Hematopoietic multipotent progenitor cell treated with erythropoietin and hydrocortisone succinate and interleukin-3 and kit ligand, for 8 days (in vitro differentiated cells): ENCODE measurements at regions not wholly inside any gene's neighbourhood (a gene's known extent, or its start where the extent isn't known, plus 50 kb on each side); places are given as distances from the start of the nearest gene placed in this dataset.

Source experiments
- DNase-seq: peaks from one replicate; pipeline ENCODE4 v3.0.0-alpha.2; 2015

DNA sequence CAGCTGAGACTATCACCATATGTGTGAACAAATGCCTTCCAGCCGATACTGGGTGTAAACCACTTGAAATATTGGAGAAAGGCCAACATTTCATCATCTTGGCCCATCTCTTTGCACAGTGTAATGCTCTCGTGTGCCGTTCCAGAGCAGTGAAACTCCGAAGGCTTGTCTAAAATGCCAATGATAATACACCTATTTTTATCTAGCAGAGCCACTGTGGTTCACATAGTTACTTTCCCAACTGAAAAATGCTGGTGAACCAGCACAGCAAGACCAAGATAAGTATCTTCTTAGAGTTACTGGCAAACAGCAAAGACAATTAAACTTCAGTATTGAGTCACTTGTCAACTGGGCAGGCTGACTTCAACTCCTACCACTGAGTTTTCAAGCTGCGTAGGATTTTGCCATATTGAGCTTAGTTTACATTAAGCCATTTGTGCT lies 379.9 kb upstream of the ACTBL2 start:
- no peak for DNase-seq

DNA sequence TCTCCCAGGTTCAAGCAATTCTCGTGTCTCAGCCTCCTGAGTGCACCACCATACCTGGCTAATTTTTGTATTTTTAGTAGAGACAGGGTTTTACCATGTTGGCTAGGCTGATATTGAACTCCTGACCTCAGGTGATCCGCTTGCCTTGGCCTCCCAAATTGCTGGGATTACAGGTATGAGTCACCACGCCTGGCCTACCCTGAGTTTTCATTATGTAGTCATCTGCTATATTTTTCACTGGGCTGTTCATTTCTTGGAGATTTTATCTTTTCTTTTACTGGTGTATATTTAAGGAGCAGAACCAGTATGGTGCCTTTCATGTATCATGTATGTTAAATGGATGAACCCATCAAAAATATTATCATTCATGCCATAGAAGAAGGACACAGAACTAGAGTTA lies 377.0 kb upstream of the ACTBL2 start:
- no peak for DNase-seq

DNA sequence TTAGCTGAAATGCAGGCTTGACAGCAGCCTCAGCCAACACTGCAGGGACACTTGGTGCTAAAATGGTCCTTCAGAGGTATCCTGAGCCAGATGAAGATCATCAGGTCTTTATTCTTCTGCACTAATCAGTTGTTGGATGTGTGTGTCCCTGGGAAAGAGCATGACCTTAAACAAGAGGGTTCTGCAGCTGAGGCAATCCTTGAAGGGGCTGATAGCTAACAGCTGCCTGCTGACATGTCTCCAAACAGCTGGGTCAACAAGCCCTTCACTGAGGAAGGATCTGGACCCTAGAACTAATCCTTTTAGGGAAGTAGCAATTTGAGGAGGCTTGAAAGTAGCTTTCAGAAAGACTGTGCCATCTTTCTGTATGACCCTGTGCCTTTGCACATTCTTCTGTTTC lies 376.3 kb upstream of the ACTBL2 start:
- no peak for DNase-seq

DNA sequence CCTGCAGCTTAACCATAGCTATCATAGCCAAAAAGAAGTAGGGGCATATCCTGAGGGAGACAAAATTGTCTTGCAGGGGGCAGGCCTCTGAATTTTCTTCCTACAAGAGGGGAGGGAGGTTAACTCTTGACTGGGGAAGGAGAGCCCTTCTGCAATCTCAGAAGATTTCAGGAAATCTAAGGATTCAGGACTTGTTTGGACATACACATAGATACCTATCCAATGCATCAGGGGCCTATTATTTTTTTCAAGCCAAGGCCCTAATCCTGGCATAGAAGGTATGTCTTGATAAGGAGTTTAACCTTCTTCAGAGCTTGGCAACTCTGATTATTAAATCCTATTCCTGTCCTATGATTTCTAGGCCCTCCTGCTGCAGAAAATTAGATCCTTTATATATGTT lies 375.1 kb upstream of the ACTBL2 start:
- no peak for DNase-seq

DNA sequence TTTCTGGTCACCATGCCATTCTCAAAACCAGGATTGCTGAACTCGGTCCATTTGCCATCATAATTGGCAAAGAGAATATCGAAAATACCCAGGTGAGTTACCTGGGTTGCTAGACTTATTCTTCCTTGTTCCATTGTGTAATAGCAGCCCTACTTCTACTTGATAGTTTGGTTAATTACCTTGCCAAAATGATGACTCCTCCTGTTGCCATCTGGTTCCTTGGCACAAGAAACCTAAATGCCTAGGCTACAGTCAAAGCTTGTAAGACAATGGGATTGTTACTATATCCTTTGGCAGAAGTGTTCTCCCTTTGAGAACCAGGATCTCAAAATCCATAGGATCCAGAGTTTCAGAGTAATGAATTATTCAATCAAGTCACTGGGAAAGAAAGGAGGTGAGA lies 373.2 kb upstream of the ACTBL2 start:
- no peak for DNase-seq

DNA sequence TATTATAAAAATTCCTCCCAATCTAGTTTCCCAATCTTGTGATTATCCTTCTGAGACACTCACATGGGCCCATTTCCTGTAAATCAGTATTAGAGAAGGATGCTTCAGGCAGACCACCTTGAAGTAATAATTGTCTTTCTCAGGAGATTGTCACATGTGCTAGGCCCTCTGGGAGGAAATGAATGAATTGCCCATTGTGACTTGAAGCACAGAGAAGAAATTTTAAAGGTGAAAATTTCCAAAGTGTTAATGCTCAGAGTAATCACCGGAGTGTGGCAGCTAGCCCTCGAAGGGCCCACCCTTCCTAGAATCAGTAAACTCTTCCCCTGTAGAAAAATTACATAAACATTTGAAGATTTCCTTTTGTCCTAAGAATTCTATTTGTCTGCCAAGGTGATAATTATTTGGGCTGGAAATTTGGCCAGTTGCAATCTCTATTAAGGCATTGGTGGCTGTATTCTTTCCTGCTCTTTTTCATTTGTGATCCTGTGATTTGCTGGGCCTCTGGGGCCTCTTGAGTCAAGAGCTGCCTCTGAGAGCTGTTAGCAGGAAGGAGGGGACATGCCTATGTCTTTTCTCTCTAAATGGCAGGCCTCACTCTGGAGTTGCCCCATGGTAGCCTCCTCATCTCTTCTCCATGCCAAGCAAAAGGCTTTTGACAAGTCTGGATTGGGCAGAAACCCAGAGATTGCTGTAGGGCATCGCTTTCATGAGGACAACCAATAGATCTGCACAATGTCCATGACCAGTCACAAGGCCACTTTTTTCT lies 371.5 kb upstream of the ACTBL2 start:
- no peak for DNase-seq

DNA sequence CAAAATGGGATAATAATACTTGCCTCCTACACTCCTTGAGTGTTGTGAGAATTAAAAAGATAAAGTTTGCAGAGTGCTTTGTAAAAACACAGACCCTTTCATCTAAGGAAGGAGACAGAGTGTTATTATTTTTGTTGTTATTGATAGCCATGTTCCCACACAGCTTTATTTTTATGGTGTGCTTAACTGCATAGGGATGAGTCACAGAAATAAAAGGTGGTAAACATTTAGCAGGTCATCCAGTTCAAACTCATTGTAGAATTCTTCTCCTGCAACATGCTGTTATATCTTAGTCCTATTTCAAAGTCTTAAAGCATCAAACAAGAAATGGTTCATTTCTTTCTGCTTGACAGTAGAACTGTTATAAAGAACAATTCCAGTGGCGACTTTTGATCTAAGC lies 367.5 kb upstream of the ACTBL2 start:
- no peak for DNase-seq

DNA sequence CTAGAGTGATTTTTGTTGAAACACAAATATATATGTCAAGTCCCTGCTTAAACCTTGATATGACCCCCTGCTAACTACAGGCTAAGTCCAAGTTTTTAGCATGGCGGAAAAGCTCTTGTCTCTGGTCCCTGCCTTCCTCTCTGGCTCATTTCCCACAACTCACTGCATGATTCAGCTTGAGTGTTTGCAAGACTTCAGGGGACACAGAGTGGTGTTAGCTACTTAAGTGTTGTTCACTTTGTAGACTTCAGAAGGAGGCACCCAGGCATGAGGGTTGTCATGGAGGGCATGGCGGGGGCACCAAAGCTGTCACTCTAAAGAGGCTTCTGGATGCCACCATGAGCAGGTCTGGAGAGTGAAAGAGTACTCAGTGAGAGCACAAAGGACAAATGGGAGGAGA lies 362.4 kb upstream of the ACTBL2 start:
- DNase-seq, result no peak

DNA sequence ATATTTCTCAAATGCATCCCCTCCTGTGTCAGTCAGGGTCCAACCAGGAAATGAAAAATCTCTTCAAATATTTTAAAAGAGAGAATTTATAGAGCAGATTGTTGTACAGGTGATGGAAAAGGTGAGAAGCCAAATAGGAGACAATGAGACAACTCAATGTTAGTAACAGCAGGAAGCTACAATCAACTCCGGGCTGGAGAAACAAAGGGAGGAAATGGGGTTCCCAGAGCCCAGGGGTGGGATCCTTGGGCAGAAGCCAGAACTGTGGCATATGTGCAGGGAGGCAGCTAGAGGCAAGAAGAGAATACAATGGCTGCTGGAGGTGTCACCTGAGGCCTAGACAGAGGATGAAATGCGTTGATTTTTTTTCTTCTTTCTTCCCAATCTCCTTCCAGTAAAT lies 361.8 kb upstream of the ACTBL2 start:
- DNase-seq, result no peak

DNA sequence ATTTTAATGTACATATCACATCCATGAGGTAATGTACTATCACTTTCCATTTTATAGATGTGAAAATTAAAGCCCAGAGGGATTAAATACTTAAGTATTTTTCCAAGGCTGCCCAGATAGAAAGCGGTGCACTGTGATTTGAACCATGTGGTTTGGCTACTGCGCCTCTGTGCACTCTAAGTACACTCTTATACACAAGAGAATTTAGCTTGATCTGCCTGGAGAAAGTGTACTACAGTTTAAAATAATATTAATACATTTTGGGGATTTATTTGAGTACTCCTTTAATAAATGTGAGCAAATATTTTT lies 360.4 kb upstream of the ACTBL2 start:
- DNase-seq, result no peak

DNA sequence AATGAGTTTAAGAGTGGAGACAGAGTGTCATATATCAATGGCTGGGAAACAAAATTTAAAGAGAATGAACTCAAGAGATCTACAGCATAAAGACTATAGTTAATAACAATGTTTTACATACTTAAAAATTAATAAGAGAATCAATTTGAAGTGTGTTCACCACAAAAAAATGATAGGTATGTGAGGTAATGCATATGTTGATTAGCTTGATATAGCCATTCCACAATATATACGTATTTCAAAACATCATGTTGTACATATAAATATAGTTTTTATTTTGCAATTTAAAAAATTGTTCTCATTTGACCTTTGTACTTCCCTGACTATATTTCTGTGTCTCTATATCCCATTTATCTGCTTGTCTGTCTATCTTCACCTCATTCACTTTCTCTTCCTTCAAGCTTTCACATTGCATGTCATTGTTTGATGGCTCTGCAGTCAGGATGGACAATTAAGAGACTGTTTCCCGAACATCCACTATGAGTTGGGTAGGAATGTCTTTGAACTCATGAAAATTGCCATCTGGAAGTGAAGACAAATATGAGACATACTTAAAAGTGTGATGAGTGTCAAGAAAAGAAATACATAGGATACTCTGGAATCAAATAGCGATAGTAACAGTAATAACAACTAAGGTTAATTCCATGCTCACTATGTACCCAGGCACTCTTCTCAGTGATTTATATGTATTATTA lies 359.9 kb upstream of the ACTBL2 start:
- DNase-seq, result no peak

DNA sequence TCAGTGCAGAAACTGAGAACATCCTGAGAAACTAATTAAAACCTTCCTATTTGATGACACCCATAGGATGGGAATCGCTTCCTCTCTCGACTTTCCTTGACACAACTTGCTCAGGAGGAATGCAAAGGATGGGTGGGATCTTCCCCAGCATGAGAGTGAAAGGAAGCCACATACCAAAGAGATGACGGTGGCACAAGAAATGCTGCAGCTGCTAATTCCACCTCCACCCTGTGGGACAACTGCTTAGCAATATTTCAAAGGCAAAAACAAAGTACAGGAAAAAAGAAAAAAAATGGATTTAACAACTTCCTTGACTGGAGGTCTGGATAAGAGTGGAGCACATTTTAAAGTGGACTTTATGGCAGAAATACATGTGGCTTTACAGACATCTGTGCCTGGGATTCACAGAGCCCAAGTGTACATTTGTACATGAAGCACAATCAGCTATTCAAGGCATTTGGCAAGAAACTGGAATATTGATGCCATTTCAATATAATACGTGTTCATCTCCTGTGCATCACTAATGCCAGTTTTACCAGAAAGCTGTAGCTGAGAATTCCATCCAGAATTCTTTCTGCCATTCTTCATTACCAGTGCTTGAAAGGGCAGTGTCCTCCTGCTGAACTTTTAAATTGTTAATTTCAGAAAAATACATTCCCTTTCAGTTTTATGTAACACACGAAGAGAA lies 359.2 kb upstream of the ACTBL2 start:
- DNase-seq, result no peak

DNA sequence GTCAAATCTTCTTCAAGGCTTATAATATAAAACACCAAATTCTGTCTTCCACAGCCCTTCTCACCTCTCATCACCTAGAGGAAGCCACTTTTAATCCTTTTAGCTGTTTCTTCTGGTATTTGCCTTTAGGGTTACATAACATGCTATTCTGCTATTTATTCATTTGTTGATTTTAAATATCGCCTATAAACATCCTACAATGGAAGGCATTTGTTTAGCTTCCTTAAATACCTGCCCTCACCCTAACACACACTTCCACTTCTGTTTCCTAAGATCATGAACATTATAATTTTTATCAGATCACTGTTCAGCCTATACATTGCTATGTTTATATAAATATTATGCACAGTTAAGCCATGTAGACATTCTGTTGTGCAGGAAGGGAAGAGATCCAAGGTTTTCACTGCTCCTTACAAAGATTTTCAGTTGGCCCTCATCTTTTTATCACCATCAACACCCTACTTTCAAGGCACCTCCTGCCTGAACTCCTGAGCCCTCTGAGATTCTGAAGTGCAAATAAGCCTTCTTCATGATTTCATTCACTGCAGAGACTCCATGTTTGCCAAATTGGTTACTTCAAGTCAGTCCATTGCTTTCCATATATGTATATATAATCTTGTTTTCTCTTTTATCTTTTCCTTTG lies 356.9 kb upstream of the ACTBL2 start:
- no peak for DNase-seq

DNA sequence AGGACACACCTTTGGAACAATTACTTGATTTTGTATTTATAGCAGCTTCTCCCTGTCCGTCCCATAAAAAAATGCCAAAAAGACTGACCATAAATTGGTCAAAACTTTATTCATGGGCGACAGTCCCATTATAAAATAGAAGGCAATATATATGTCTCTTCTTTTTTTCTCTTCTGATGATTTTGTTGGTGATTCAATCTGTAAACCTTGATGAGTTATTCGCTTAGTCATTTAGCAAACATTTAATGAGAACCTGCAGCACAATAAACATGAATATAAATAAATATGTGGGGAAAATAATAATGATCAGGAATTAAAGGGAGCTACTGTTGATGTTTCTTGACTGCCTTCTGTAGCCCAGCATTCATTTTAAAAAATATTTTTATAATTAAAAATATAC lies 356.4 kb upstream of the ACTBL2 start:
- no peak for DNase-seq

DNA sequence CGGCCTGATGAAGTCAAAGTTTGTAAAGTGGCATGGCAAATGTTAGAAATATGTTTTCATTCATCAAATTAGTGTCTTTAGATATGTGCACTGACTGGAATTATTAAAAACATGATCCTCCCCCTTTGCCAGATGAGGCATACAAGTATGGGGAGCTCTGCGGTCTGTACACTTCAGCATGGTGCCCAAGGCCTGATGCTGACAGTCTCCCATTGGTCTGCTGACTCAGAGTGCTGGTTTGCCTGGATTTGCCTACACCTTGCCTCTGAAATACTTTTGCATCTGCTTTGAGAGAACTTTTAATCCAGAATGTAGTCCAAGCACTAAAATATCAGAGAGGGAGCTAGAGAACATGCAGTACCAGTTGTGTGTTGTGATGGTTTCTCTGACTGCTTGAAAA lies 354.3 kb upstream of the ACTBL2 start:
- DNase-seq, result no peak

DNA sequence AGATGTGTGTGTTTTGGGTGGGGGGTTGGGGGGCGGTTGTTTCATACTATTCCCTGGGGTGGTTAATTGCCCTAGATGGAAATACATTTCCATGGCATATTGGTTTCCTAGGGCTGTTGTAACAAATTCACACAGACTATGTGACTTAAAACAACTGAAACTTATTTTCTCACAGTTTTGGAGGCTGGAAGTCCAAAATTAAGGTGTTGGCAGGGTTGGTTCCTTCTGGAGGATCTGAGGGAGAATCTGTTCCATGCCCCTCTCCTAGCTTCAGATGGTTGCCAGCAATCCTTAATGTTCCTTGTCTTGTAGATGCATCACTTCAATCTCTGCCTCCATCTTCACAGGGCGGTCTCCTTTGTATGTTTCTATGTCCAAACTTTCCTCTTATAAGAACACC lies 353.7 kb upstream of the ACTBL2 start:
- no peak for DNase-seq

DNA sequence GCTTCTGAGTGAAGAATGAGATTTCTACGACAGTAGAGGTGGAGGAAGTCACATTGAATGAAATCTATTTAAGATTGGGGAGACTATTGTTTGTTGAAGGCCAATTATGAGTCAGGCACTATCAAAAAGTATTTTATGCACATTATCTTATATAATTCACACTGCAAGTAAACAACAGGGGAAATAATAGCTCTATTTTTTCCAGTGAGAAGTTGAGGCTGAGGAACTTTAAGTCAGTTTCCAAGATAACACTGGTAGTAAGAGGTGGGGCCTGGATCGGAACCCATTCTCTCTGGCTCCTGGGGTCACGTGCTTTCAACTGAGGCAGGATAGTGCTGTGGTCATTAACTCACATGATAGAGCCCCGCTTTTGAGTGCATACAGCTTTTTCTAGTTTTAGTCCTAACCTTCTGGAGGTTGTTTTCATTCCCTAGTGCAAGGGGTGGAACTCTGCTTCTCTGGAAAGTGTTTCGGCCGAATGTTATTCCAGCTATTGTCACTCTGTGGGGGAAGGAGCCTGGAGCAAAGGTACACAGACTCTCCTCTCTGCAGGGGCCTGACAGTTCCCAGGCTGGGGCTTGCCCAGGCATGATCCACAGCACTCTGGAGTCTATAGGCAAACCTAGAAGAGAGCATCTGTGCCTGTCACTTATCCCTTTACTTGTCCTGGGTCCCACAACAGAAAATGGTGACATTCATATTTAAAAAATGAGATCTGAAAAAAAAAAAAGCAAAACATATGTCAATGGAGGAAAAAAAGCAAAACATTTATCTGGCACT lies 352.4 kb upstream of the ACTBL2 start:
- no peak for DNase-seq

DNA sequence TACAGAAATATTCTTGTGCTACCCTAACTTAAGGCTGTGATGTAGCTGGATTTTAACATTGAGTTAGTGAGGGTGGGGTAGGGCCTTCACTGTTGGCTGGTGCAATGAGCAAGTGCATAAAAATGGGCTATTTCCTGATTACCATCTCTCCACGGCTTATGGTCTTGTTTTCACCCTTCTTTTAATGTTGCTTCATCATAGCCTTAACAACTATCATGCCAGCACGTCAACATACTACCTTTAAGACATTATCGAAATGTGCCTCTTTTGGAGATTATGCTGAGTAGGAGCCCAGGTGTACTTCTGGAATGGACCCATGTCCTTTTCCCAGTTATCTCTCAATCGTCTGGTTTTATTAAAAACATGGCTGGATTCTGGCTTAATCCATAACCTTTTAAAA lies 350.9 kb upstream of the ACTBL2 start:
- no peak for DNase-seq

DNA sequence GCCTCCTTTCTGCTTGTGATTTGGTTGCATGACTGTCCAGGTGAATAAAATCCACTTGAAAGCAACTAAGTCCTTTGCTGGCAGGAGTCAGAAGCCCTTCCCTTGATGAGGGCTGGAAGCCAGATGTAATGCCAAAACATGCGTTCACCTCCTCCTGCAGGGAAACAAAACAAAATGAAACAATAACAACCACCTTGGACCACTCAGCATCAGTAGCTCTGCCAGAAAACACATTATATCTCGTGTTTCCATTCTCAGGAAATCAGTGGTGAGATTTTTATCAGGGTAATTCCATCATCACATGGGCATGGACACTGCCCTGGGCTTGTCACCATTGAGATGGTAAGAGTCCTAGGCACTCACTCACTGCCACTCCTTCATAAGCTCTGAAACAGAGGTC lies 350.3 kb upstream of the ACTBL2 start:
- DNase-seq, result no peak

DNA sequence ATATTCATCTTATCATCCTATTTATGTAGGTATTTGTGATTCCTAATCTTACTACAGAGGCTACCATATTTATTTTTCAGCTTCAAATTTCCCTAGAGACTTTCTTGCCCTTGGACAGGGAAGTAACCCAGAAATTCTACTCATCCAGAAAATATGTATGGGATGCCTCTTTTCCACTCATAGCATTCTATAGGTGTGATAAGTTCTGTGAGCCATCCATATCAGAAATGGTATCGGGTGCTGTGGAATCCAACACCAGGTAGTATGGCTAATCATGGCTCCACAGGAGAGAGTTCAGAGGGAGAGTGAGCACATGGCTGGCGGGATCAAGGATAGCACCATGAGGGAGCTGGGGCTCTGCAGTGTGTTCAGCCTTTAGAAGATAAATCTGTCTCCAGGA lies 349.3 kb upstream of the ACTBL2 start:
- no peak for DNase-seq

DNA sequence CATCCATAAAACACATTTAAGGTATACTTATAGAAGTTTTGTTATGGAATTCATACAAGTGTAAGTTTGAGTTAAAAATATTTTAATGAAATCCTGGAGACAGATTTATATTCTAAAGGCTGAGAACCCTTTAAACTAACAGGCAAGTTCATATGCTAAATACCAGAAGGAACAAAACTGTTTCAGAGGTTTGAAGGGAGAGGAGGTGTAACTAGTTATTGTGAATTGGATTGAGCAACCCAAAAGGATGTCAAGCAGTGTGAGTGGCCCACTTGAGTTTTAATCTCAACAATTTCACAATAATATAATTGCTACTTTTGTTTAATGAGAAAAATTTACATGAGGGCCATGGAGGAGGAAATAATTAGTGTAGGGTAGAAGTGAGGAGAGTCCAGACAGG lies 348.5 kb upstream of the ACTBL2 start:
- DNase-seq, result no peak

DNA sequence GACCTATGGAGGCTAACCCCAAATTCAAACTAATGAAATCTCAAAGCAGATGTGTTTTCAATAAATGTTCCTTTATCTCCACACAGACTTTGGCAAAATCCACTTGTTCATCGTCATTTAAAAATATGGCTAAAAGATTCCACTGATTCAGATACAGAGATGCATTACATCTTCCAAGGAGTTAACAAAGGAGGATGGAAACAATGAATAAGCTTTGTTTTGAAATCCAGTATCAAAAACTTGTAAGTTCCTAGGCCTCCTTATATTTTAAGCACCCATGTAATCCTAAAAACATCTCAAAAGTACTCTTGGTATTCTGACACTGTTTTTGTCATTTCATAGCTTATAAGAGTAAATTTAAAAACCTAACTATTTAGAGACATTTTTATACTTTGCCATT lies 345.6 kb upstream of the ACTBL2 start:
- no peak for DNase-seq

DNA sequence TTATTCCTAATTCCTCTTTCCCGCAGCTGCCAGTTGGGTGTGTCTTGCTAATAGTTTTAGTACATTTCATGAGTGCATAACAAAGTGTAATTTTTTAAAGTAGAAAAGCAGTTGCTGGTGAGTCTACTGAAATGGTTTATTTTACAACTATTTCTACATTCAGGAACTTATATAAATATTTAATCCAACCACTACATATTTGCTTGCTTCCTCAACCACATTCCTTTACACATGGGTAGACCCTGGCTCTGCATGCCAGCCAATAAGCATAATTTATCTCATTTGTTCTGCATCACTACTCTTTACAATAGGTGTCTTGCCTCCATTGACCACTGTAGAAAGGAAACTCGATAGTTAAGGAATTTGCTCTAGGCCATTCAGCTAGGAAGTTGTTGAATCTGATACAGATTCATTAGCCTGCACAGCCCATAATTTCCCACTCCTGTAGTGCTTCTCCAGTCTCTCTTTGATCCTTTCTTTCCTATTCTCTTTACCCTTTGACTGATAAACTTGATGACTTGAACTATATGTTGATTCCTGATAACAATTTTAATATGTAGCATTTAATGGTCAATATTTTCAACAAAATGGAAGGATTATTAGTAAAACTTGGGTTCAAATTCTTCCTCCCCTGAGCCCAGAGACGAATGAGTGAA lies 342.5 kb upstream of the ACTBL2 start:
- DNase-seq, result no peak
